Suprapubic skin (tissue), 4 donors: ENCODE measurements at regions not wholly inside any gene's neighbourhood (a gene's known extent, or its start where the extent isn't known, plus 50 kb on each side); places are given as distances from the start of the nearest gene placed in this dataset.

Source experiments
- DNase-seq, 2 donors: peaks; one replicate each; pipeline ENCODE4 v3.0.0-alpha.2; 2019; ENCODE audit warnings: low spot score in 2 of 2
- H3K27ac ChIP-seq: fragments of 200-600 bp; sonication (generic); one replicate; pipeline ENCODE4 v1.5.1; 2019
- H3K27me3 ChIP-seq: fragments of 200-600 bp; sonication (generic); one replicate; pipeline ENCODE4 v1.5.1; 2019
- H3K36me3 ChIP-seq: fragments of 200-600 bp; sonication (generic); one replicate; pipeline ENCODE4 v1.5.1; 2019
- H3K4me1 ChIP-seq: fragments of 200-600 bp; sonication (generic); one replicate; pipeline ENCODE4 v1.5.1; 2019
- H3K4me3 ChIP-seq: fragments of 200-600 bp; sonication (generic); one replicate; pipeline ENCODE4 v1.5.1; 2019; ENCODE audit warnings: mild to moderate bottlenecking
- H3K9me3 ChIP-seq: fragments of 200-600 bp; sonication (generic); one replicate; pipeline ENCODE4 v1.5.1; 2019
- CTCF ChIP-seq, 2 donors: fragments of 200-600 bp in 1 of 2; fragments of 450-650 bp in 1 of 2; sonication (generic) in 1 of 2; IDR thresholded peaks; one replicate each; pipeline ENCODE4 v1.5.1; 2016 to 2019; ENCODE audit warnings: antibody characterized with exemption in 2 of 2, mild to moderate bottlenecking in 1 of 2, moderate library complexity in 1 of 2
- EP300 ChIP-seq: sonication (generic); formaldehyde crosslinking; IDR thresholded peaks from one replicate; pipeline ENCODE4 v1.6.1; 2017; ENCODE audit warnings: antibody characterized with exemption
- POLR2A ChIP-seq, 2 donors: fragments of 450-650 bp; IDR thresholded peaks; one replicate each; pipeline ENCODE4 v1.6.1; 2017; ENCODE audit warnings: antibody characterized with exemption in 2 of 2, mild to moderate bottlenecking in 2 of 2, moderate library complexity in 2 of 2
- POLR2AphosphoS5 ChIP-seq, 3 donors: sonication (generic); formaldehyde crosslinking; IDR thresholded peaks; one replicate each; pipeline ENCODE4 v1.6.1; 2017; ENCODE audit warnings: antibody characterized with exemption in 3 of 3
- WGBS: methylation state at CpG from one replicate; pipeline ENCODE4 v1.1.5; 2018; 5-methylcytosine and 5-hydroxymethylcytosine counted together

GRCh38 chr21:38205940-38206339, 50.9 kb upstream of the KCNJ15 start:
- no peak for TF ChIP-seq EP300
- TF ChIP-seq CTCF (IDR thresholded peaks at IDR 0.05): no peak
- no peak for TF ChIP-seq POLR2AphosphoS5 (IDR thresholded peaks at IDR 0.05)
- no peak for TF ChIP-seq POLR2A (IDR thresholded peaks at IDR 0.05)
- H3K27me3 ChIP-seq: peaks cover 30% of the 10 kb centered on the region
- H3K36me3 ChIP-seq: no peaks in the 10 kb centered on the region
- DNase-seq: no peak
- no peak overlapping the region for H3K27ac ChIP-seq
- no peaks in the 10 kb centered on the region for H3K4me1 ChIP-seq
- WGBS: 100% methylated on average over 2 of the region's 5 CpGs
- H3K4me3 ChIP-seq: no peak overlapping the region
- H3K9me3 ChIP-seq: no peaks in the 10 kb centered on the region

GRCh38 chr21:38206646-38207045, 50.1 kb upstream of the KCNJ15 start:
- no peak for DNase-seq
- H3K27me3 ChIP-seq: peaks cover 30% of the 10 kb centered on the region
- H3K4me3 ChIP-seq: no peak overlapping the region
- no peaks in the 10 kb centered on the region for H3K9me3 ChIP-seq
- H3K36me3 ChIP-seq: no peaks in the 10 kb centered on the region
- WGBS: 88% methylated on average over 10 of the region's 10 CpGs
- no peak for TF ChIP-seq EP300
- no peak for TF ChIP-seq POLR2AphosphoS5 (IDR thresholded peaks at IDR 0.05)
- no peak for TF ChIP-seq POLR2A (IDR thresholded peaks at IDR 0.05)
- TF ChIP-seq CTCF (IDR thresholded peaks at IDR 0.05): no peak
- no peaks in the 10 kb centered on the region for H3K4me1 ChIP-seq
- H3K27ac ChIP-seq: no peak overlapping the region
